Body of pancreas (tissue), 4 donors: ENCODE measurements at regions not wholly inside any gene's neighbourhood (a gene's known extent, or its start where the extent isn't known, plus 50 kb on each side); places are given as distances from the start of the nearest gene placed in this dataset.
A peak's percentile ranks its signal among the peaks of the same experiment; 100 is the strongest.

ENCODE experiments used
- ATAC-seq: fragments of 150-250 bp; one replicate; pipeline ENCODE4 v1.9.1; 2016
- DNase-seq, 4 donors: peaks; one replicate each; pipeline ENCODE4 v3.0.0-alpha.2; 2019
- H3K27ac ChIP-seq, 4 donors: fragments of 200-600 bp; sonication (generic); 1 replicate in 3 of 4; 2 replicates in 1 of 4; pipeline versions ENCODE4 v1.5.1 to v1.6.1; 2016 to 2019; ENCODE audit warnings: mild to moderate bottlenecking in 1 of 4, mixed read lengths in 1 of 4, moderate library complexity in 1 of 4
- H3K27me3 ChIP-seq, 2 donors: fragments of 200-600 bp; sonication (generic); one replicate each; pipeline ENCODE4 v1.6.0; 2016; ENCODE audit warnings: mild to moderate bottlenecking in 1 of 2
- H3K36me3 ChIP-seq, 2 donors: fragments of 200-600 bp; sonication (generic); replicated peaks in 1 of 2; 2 replicates each; pipeline ENCODE4 v1.5.1; 2016; ENCODE audit warnings: low read depth in 2 of 2; ENCODE audit not compliant: insufficient read depth in 1 of 2
- H3K4me1 ChIP-seq: fragments of 200-600 bp; sonication (generic); one replicate; pipeline ENCODE4 v1.6.0; 2016
- H3K4me3 ChIP-seq, 2 donors: fragments of 200-600 bp; sonication (generic); 1 replicate in 1 of 2; 2 replicates in 1 of 2; pipeline ENCODE4 v1.5.1; 2016 to 2019
- H3K9me3 ChIP-seq, 3 donors: fragments of 200-600 bp; sonication (generic); 1 replicate in 2 of 3; 2 replicates in 1 of 3; pipeline ENCODE4 v1.5.1; 2016
- CTCF ChIP-seq, 7 experiments: fragments of 450-650 bp in 4 of 7; fragments of 200-600 bp in 3 of 7; sonication (generic) in 3 of 7; IDR thresholded peaks; one replicate each; pipeline ENCODE4 v1.5.1; 2016 to 2019; ENCODE audit warnings: antibody characterized with exemption in 7 of 7
- POLR2A ChIP-seq, 3 donors: fragments of 450-650 bp; IDR thresholded peaks; one replicate each; pipeline ENCODE4 v1.6.1; 2016; ENCODE audit warnings: antibody characterized with exemption in 3 of 3, mild to moderate bottlenecking in 2 of 3
- WGBS, 2 donors: methylation state at CpG; one replicate each; pipeline ENCODE4 v1.1.5; 2017; 5-methylcytosine and 5-hydroxymethylcytosine counted together
- intact Hi-C: fragments of 100-400 bp; cut with DNase I; formaldehyde crosslinking; loops from one replicate; pipeline ENCODE4 v1.15.1; 2023

GRCh38 chr17:33516645-33517044 lies 223.6 kb upstream of the ASIC2 start:
- DNase-seq (no peak), ATAC-seq (no peak)
- Histone ChIP-seq H3K4me3 (no peak overlapping the region), H3K9me3 (no peaks in the 10 kb centered on the region), H3K36me3 (no peaks in the 10 kb centered on the region), H3K4me1 (peaks cover 8% of the 10 kb centered on the region), H3K27me3 (no peaks in the 10 kb centered on the region), H3K27ac (no peak overlapping the region)
- TF ChIP-seq POLR2A (IDR thresholded peaks at IDR 0.05) = no peak
- TF ChIP-seq CTCF (IDR thresholded peaks at IDR 0.05) = no peak
- intact Hi-C loops = no loop called here
- WGBS, 2 donors = 59 to 73% methylated on average over 5 of the region's 5 CpGs

DNA sequence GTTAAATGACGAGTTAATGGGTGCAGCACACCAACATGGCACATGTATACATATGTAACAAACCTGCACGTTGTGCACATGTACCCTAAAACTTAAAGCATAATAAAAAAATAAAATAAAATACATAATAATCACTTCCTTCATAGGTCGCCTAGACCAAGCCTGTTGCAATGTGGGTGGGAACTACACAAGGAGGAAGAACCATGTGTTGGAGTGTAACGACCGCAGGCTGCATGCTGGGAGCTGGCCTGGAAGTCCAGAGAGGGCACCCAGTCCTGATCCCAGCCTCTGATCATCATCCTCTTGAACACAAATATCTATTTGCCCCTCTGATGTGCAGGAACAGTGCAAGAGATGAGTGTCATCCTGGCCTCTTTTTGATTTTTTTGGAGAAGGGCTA lies 224.7 kb upstream of the ASIC2 start:
- intact Hi-C loops = no loop called here
- ATAC-seq = no peak
- no peaks in the 10 kb centered on the region for H3K9me3 ChIP-seq
- WGBS, 2 donors = 36 to 57% methylated on average over 5 of the region's 5 CpGs
- H3K27me3 ChIP-seq = no peaks in the 10 kb centered on the region
- H3K27ac ChIP-seq = no peak overlapping the region
- no peak overlapping the region for H3K4me3 ChIP-seq
- no peaks in the 10 kb centered on the region for H3K36me3 ChIP-seq
- TF ChIP-seq POLR2A (IDR thresholded peaks at IDR 0.05) (no peak), CTCF (IDR thresholded peaks at IDR 0.05) (no peak)
- DNase-seq = no peak
- H3K4me1 ChIP-seq = peaks cover 8% of the 10 kb centered on the region

DNA sequence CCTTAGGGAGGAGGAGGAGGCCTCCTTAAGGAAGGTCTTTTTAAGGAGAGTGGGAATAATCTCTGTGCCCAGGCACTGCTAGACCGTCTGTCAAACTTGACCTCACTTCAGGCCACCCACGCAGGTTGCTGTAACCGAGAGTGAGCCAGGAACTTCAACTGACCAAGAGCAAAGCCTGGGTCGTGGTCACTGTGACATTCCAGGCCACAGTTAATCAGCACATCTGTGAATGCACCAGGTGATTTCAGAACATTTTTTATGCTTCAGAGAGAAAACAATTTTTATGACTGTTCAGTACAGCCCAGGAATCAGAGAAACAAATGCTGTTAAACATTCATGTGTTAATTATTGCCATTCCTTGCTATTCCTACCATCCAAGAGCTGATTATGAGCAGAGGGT lies 226.6 kb upstream of the ASIC2 start:
- TF ChIP-seq POLR2A (IDR thresholded peaks at IDR 0.05) = no peak
- TF ChIP-seq CTCF (IDR thresholded peaks at IDR 0.05) = no peak
- no peak for DNase-seq
- Histone ChIP-seq H3K27me3 (peaks cover 0 to 4% of the 10 kb centered on the region in 2 donors), H3K9me3 (no peaks in the 10 kb centered on the region), H3K4me3 (no peak overlapping the region), H3K27ac (no peak overlapping the region), H3K36me3 (no peaks in the 10 kb centered on the region), H3K4me1 (peaks cover 8% of the 10 kb centered on the region)
- intact Hi-C loops = no loop called here
- WGBS, 2 donors = 23 to 33% methylated on average over 4 of the region's 4 CpGs
- ATAC-seq = no peak

DNA sequence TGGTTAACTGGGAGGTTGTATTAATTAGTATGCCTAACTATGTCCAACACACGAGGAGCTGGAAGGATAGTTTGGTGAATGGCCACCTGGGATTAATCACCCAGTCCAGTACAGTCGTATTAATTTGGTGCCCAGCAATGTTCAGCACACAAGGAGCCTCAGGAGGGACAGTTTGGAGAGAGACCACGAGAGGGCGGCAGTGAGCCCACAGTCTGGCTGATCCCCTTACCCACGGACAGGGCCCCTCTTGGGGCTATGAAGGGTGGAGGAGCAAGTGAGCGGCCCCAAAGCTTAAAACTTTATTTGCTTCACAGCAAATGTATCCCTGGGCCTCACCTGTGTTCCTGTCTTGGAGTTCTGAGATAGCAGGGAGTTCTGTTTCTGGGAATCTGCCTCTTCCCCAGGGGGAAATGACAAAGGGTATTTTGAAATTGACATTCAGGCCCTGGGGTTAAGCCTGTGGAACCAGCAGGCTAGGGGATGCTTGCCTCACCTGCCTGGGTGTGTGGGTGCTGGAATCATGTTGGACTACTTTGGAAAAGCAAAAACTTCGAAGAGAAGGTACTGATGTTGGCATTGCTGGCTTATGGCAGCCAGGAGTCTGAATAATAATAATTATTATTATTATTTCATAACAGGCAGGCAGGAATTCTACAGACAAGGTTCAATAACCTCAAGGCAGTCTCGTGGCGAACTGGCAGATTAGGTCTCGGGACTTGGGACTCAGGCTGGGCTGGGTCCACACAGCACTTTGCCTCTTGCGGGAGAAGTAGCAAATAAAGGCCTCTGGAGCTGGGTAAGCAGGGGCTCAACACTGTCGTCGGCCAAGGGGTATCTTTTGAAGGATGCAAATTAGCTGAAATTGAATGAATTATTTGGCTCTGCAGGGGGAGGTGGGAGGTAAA lies 227.6 kb upstream of the ASIC2 start:
- TF ChIP-seq CTCF (IDR thresholded peaks at IDR 0.05) (peak; percentile 38 to 60 (median 51)), POLR2A (IDR thresholded peaks at IDR 0.05) (no peak)
- H3K27me3 ChIP-seq = peaks cover 0 to 4% of the 10 kb centered on the region in 2 donors
- no peaks in the 10 kb centered on the region for H3K36me3 ChIP-seq
- 34 to 43% methylated on average over 13 of the region's 13 CpGs for WGBS, 2 donors
- ATAC-seq = no peak
- no peak overlapping the region for H3K4me3 ChIP-seq
- no peak overlapping the region for H3K27ac ChIP-seq
- H3K9me3 ChIP-seq = no peaks in the 10 kb centered on the region
- peaks cover 8% of the 10 kb centered on the region for H3K4me1 ChIP-seq
- intact Hi-C loops = no loop called here
- peak; percentile 30 to 58 (median 38) for DNase-seq
